Naive thymus-derived CD8-positive, alpha-beta T cell (primary cell): ENCODE measurements at regions not wholly inside any gene's neighbourhood (a gene's known extent, or its start where the extent isn't known, plus 50 kb on each side); places are given as distances from the start of the nearest gene placed in this dataset.
"Not testable (repeated sequence)": the region's sequence is repeated elsewhere in the genome, so short reads cannot be mapped to it uniquely, and the experiment has no call there.

ENCODE experiments used
- ATAC-seq, 2 donors: fragments of 150-1000 bp; cut with Tn5 transposase in 1 of 2; sonication (Bioruptor Pico), chemical (Tn5 transposase) in 1 of 2; 1 replicate in 1 of 2; 2 replicates in 1 of 2; pipeline ENCODE4 v1.10.0; 2021; ENCODE audit warnings: mild to moderate bottlenecking in 2 of 2, moderate library complexity in 2 of 2
- POLR2A ChIA-PET: fragments of 350-600 bp; sonication (Branson Sonifier 250); formaldehyde crosslinking; loops from one replicate; lab custom pipeline; 2021; ENCODE audit warnings: antibody characterized with exemption; lab: Charles Lee
- DNase-seq, 10 donors: peaks; one replicate each; pipeline versions ENCODE4 v3.0.0 to v3.0.0-alpha.2; 2020 to 2022
- H3K27ac Mint-ChIP-seq, 10 donors: one replicate each; pipeline ENCODE4 v1.8.0; 2020 to 2022; ENCODE audit warnings: mild to moderate bottlenecking in 10 of 10, mixed read lengths in 10 of 10, moderate library complexity in 4 of 10, inconsistent platforms in 1 of 10
- H3K27me3 Mint-ChIP-seq, 5 donors: one replicate each; pipeline ENCODE4 v1.8.0; 2021 to 2022; ENCODE audit warnings: mixed read lengths in 5 of 5
- H3K36me3 Mint-ChIP-seq, 3 donors: one replicate each; pipeline ENCODE4 v1.8.0; 2020 to 2022; ENCODE audit warnings: mixed read lengths in 3 of 3, mild to moderate bottlenecking in 2 of 3, inconsistent platforms in 1 of 3
- H3K4me1 Mint-ChIP-seq, 4 donors: one replicate each; pipeline ENCODE4 v1.8.0; 2021 to 2022; ENCODE audit warnings: mixed read lengths in 4 of 4
- H3K4me3 Mint-ChIP-seq, 10 donors: one replicate each; pipeline ENCODE4 v1.8.0; 2020 to 2022; ENCODE audit warnings: mild to moderate bottlenecking in 10 of 10, mixed read lengths in 10 of 10, moderate library complexity in 6 of 10, inconsistent platforms in 1 of 10
- H3K9me3 Mint-ChIP-seq, 9 donors: one replicate each; pipeline ENCODE4 v1.8.0; 2020 to 2022; ENCODE audit warnings: mixed read lengths in 9 of 9, mild to moderate bottlenecking in 3 of 9, inconsistent platforms in 1 of 9, moderate library complexity in 1 of 9

DNA sequence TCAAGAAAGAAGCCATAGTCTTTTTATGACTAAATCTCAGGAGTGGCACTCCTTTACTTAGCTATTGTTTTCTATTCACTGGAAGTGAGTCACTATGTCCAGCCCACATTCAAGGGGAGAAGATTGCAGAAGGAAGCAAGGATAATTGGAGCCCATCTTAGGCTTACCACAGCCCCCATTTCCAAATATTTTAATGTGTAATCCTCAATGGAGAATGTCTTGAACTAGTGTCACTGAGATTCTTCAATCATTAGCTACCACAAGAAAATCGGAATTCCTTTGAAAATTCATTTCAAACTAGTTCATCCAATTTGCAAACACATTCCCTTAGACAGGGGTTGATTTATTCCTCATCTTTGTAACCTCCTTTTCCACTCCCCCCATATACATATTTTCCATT, 84.7 kb downstream of the DLEU7 start:
- Mint-ChIP-seq H3K36me3 (peaks cover 0 to 3% (median 3%) of the 10 kb centered on the region in 3 donors), H3K4me3 (no peak overlapping the region), H3K4me1 (peaks cover 3 to 27% (median 7%) of the 10 kb centered on the region in 4 donors), H3K27ac (no peak overlapping the region), H3K27me3 (peaks cover 0 to 14% (median 0%) of the 10 kb centered on the region in 5 donors), H3K9me3 (peaks cover 0 to 7% (median 0%) of the 10 kb centered on the region in 9 donors)
- DNase-seq: no peak
- POLR2A ChIA-PET: no interaction called here
- no peak for ATAC-seq

DNA sequence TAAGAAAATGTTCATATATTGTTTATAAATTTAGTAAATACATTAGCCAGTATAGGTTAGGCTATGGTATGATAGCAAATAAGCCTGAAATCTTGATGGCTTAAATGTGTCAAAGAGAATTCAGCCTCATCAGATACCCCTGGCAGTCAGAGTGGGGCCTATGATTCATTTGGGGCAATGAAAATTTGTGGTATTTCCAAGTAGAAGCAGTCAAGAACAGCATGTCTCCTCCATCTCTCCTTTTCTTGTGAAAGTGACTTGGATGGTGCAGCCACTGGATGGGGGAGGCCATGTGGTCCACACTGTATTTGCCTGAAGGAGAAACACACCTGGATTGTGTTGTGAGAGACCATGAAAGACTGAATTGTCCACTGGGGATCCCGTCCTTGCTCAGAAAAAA, 82.7 kb downstream of the DLEU7 start:
- Mint-ChIP-seq H3K4me1 (peaks cover 3 to 26% (median 7%) of the 10 kb centered on the region in 4 donors), H3K4me3 (no peak overlapping the region), H3K36me3 (peaks cover 0 to 3% (median 3%) of the 10 kb centered on the region in 3 donors), H3K9me3 (peaks cover 0 to 3% (median 0%) of the 10 kb centered on the region in 9 donors), H3K27ac (no peak overlapping the region), H3K27me3 (peaks cover 0 to 14% (median 0%) of the 10 kb centered on the region in 5 donors)
- no peak for ATAC-seq
- POLR2A ChIA-PET: no interaction called here
- DNase-seq: no peak

DNA sequence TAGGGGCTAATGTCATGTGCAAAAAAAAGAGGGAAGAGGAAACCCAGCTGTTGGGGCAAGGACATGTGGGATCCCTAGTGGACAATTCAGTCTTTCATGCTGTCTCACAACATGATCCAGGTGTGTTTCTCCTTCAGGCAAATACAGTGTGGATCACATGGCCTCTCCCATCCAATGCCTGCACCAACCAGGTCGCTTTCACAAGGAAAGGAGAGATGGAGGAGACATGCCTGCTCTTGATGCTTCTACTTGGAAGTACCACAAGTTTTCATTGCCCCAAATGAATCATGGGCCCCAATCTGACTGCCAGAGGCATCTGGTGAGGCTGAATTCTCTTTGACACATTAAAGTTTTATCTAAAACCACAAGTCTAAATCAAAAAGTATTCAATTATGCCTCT, 82.1 kb downstream of the DLEU7 start:
- Mint-ChIP-seq H3K27ac (no peak overlapping the region), H3K4me1 (peaks cover 1 to 23% (median 4%) of the 10 kb centered on the region in 4 donors), H3K27me3 (peaks cover 0 to 10% (median 0%) of the 10 kb centered on the region in 5 donors), H3K9me3 (peaks cover 0 to 3% (median 0%) of the 10 kb centered on the region in 9 donors), H3K4me3 (no peak overlapping the region), H3K36me3 (peaks cover 0 to 3% (median 3%) of the 10 kb centered on the region in 3 donors)
- POLR2A ChIA-PET: no interaction called here
- no peak for DNase-seq
- ATAC-seq: no peak

DNA sequence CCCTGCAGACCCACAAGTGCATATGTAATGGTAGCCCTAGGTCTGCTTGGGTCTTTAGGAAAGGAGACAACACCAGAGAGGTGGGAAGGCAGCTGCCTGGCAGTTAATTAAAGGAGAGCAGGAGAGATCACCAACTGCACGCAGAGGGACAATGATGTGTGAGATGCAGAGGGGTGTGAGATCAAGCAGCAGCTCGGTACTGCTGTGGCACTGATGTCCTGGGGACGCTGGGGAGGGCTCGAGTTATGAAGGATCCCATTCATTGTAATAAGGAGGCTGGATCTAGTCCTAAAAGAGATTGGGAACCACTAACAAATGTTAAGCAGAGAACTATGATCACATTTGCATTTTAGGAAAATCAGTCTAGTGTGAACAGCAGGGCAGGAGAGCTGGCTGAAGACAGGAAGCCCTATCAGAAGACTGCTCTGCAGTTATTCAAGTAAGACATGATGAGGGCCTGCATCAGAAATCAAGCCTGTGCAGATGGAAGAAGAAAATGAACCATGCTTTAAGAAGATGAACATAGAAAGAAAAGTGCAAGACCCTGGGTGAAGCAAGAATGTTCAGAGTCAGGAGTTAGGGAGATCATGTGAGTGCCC, 80.4 kb downstream of the DLEU7 start:
- H3K36me3 Mint-ChIP-seq: peaks cover 0 to 3% (median 0%) of the 10 kb centered on the region in 3 donors
- POLR2A ChIA-PET: no interaction called here

DNA sequence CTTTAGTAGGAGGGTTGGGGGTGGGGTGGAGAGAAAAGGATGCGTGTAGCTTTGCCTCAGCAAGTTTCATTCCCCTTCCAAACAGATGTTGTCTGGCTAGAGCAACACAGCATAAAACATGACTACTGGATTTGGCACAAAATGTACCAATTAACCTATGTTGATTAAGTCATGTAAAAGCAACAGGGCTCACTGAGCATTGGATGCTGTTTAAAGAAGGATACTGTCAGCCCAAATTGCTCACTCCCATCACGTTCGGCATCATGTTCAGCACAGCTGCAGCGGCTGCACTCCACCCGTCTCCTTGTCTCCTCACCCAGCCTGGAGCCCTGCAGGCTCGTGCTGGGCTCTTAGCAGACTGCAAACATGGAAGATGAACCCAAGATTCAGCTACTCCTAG, 77.5 kb downstream of the DLEU7 start:
- Mint-ChIP-seq H3K4me3 (no peak overlapping the region), H3K36me3 (no peaks in the 10 kb centered on the region), H3K27ac (no peak overlapping the region), H3K4me1 (peaks cover 0 to 24% (median 0%) of the 10 kb centered on the region in 4 donors), H3K9me3 (peaks cover 0 to 17% (median 0%) of the 10 kb centered on the region in 9 donors), H3K27me3 (peaks cover 0 to 3% (median 0%) of the 10 kb centered on the region in 5 donors)
- POLR2A ChIA-PET: no interaction called here
- no peak for DNase-seq
- ATAC-seq: no peak

More for the DNA sequence above, 80.4 kb downstream of the DLEU7 start:
- ATAC-seq: no peak
- H3K27ac Mint-ChIP-seq: peak overlapping the region in 1 of 10 donors; percentile 23
- H3K27me3 Mint-ChIP-seq: peaks cover 0 to 6% (median 0%) of the 10 kb centered on the region in 5 donors
- H3K4me3 Mint-ChIP-seq: peak overlapping the region in 1 of 10 donors; percentile 9
- peaks cover 0 to 24% (median 0%) of the 10 kb centered on the region in 4 donors for H3K4me1 Mint-ChIP-seq
- no peak for DNase-seq
- H3K9me3 Mint-ChIP-seq: peaks cover 0 to under 1% (median 0%) of the 10 kb centered on the region in 9 donors

DNA sequence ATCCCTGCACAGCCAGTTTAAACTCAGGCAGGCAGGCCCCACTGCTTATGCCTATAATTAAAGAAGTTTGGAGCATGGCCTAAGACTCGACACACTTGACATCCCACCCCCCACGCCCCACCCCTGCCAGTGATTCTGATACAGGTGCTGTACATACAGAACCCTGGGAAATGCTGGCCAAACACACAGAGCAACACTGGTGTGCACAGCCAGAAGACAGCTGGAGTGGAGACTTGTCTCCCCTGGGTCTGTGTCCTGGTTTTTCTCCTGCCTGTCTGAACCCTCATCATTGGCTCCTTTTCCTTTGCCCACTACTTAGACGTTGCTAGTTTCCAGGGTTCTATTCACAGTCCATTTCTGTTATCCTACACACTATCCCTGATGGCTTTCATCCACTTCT, 76.8 kb downstream of the DLEU7 start:
- H3K27ac Mint-ChIP-seq: no peak overlapping the region
- peaks cover 0 to 24% (median 0%) of the 10 kb centered on the region in 4 donors for H3K4me1 Mint-ChIP-seq
- no peaks in the 10 kb centered on the region for H3K36me3 Mint-ChIP-seq
- peaks cover 0 to 3% (median 0%) of the 10 kb centered on the region in 5 donors for H3K27me3 Mint-ChIP-seq
- POLR2A ChIA-PET: no interaction called here
- peaks cover 0 to 17% (median 0%) of the 10 kb centered on the region in 9 donors for H3K9me3 Mint-ChIP-seq
- DNase-seq (no peak), ATAC-seq (no peak)
- no peak overlapping the region for H3K4me3 Mint-ChIP-seq

DNA sequence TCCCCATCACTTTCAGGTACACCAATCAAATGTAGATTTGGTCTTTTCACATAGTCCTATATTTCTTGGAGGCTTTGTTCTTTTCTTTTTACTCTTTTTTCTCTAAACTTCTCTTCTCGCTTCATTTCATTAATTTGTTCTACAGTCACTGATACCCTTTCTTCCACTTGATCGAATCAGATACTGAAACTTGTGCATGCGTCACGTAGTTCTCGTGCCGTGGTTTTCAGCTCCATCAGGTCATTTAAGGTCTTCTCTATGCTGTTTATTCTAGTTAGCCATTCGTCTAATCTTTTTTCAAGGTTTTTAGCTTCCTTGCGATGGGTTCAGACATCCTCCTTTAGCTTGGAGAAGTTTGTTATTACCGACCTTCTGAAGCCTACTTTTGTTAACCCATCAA, 70.6 kb downstream of the DLEU7 start:
- H3K4me3 Mint-ChIP-seq, POLR2A ChIA-PET, H3K4me1 Mint-ChIP-seq, DNase-seq, ATAC-seq: not testable (repeated sequence)
- H3K27me3 Mint-ChIP-seq: peaks cover 4 to 17% (median 10%) of the 10 kb centered on the region in 5 donors
- H3K9me3 Mint-ChIP-seq: peaks cover 6 to 38% (median 18%) of the 10 kb centered on the region in 9 donors
- peak overlapping the region in 2 of 10 donors; percentile 1 to 2 for H3K27ac Mint-ChIP-seq
- H3K36me3 Mint-ChIP-seq: peaks cover 0 to 18% (median 11%) of the 10 kb centered on the region in 3 donors
